Right lobe of liver (tissue), 6 donors: ENCODE measurements at regions not wholly inside any gene's neighbourhood (a gene's known extent, or its start where the extent isn't known, plus 50 kb on each side); places are given as distances from the start of the nearest gene placed in this dataset.

Experiments used
- ATAC-seq, 4 donors: fragments of 200-7000 bp; cut with Tn5 transposase; one replicate each; pipeline ENCODE4 v1.9.1; 2020; ENCODE audit warnings: mild to moderate bottlenecking in 4 of 4, moderate library complexity in 4 of 4
- DNase-seq, 3 donors: peaks; one replicate each; pipeline ENCODE4 v3.0.0-alpha.2; 2020
- H3K27ac ChIP-seq, 3 donors: fragments of 200-600 bp; one replicate each; pipeline ENCODE4 v1.8.0; 2022
- H3K27me3 ChIP-seq, 2 donors: fragments of 200-600 bp; one replicate each; pipeline ENCODE4 v1.8.0; 2022
- H3K36me3 ChIP-seq, 4 donors: fragments of 200-600 bp; sonication (generic) in 1 of 4; one replicate each; pipeline versions ENCODE4 v1.5.1 to v1.8.0; 2017 to 2022; ENCODE audit warnings: control low read depth in 1 of 4
- H3K4me1 ChIP-seq, 4 donors: fragments of 200-600 bp; sonication (generic) in 1 of 4; one replicate each; pipeline versions ENCODE4 v1.5.1 to v1.8.0; 2017 to 2022; ENCODE audit warnings: control low read depth in 1 of 4
- H3K4me3 ChIP-seq, 3 donors: fragments of 200-600 bp; one replicate each; pipeline ENCODE4 v1.8.0; 2022
- H3K9me3 ChIP-seq, 4 donors: fragments of 200-600 bp; sonication (generic) in 1 of 4; one replicate each; pipeline versions ENCODE4 v1.5.1 to v1.8.0; 2017 to 2022; ENCODE audit warnings: control low read depth in 1 of 4
- CTCF ChIP-seq, 4 donors: fragments of 200-600 bp in 3 of 4; fragments of 450-650 bp in 1 of 4; IDR thresholded peaks; one replicate each; pipeline versions ENCODE4 v1.5.1 to v1.8.0; 2016 to 2022; ENCODE audit warnings: antibody characterized with exemption in 4 of 4, mild to moderate bottlenecking in 2 of 4
- POLR2A ChIP-seq: fragments of 450-650 bp; IDR thresholded peaks from one replicate; pipeline ENCODE4 v1.6.1; 2017; ENCODE audit warnings: antibody characterized with exemption, mild to moderate bottlenecking
- WGBS: methylation state at CpG from one replicate; pipeline ENCODE4 v1.1.6; 2018; ENCODE audit warnings: low coverage, low lambda C conversion rate; ENCODE audit not compliant: insufficient coverage; ENCODE audit errors: missing lambda C conversion rate; 5-methylcytosine and 5-hydroxymethylcytosine counted together
- intact Hi-C, 2 donors: fragments of 100-400 bp; cut with DNase I; formaldehyde crosslinking; loops; one replicate each; pipeline versions ENCODE4 v1.11.2 to v1.14.1; 2022
- donor health status: DM: no; HTN: yes; CAD: no.
- donor health status: DM: no; HTN: no; CAD: no.
- donor health status: DM: no; HTN: no; CAD: no.
- donor health status: DM: no; HTN: yes; CAD: no.
- donor health status: DM: no; HTN: yes; CAD: no.

GRCh38 chr14:100432652-100433427 lies 109.7 kb downstream of the SLC25A47 start:
- Histone ChIP-seq H3K4me3 (no peak overlapping the region), H3K27ac (no peak overlapping the region), H3K27me3 (no peaks in the 10 kb centered on the region), H3K9me3 (no peaks in the 10 kb centered on the region), H3K4me1 (peaks cover 0 to 12% (median 0%) of the 10 kb centered on the region in 4 donors), H3K36me3 (no peaks in the 10 kb centered on the region)
- 86% methylated on average over 5 of the region's 5 CpGs for WGBS
- no peak for ATAC-seq
- no peak for TF ChIP-seq CTCF (IDR thresholded peaks at IDR 0.05)
- no peak for TF ChIP-seq POLR2A
- intact Hi-C loops, result no loop called here
- peak in 1 of 3 donors; percentile 7 for DNase-seq

GRCh38 chr14:100433428-100433814 lies 110.3 kb downstream of the SLC25A47 start:
- no peak overlapping the region for H3K27ac ChIP-seq
- DNase-seq, result no peak
- no peaks in the 10 kb centered on the region for H3K36me3 ChIP-seq
- H3K27me3 ChIP-seq, result no peaks in the 10 kb centered on the region
- TF ChIP-seq CTCF (IDR thresholded peaks at IDR 0.05) (no peak), POLR2A (no peak)
- peaks cover 0 to 12% (median 0%) of the 10 kb centered on the region in 4 donors for H3K4me1 ChIP-seq
- no peak for ATAC-seq
- intact Hi-C loops, result no loop called here
- H3K4me3 ChIP-seq, result no peak overlapping the region
- WGBS, result 87% methylated on average over 4 of the region's 4 CpGs
- no peaks in the 10 kb centered on the region for H3K9me3 ChIP-seq

- Histone ChIP-seq H3K4me1 (peaks cover 0 to 12% (median 0%) of the 10 kb centered on the region in 4 donors), H3K4me3 (no peak overlapping the region), H3K9me3 (no peaks in the 10 kb centered on the region), H3K36me3 (no peaks in the 10 kb centered on the region), H3K27me3 (no peaks in the 10 kb centered on the region), H3K27ac (no peak overlapping the region)
- DNase-seq, result no peak
- TF ChIP-seq CTCF (IDR thresholded peaks at IDR 0.05), result no peak
- TF ChIP-seq POLR2A, result no peak
- intact Hi-C loops, result no loop called here
- no peak for ATAC-seq
- 65% methylated on average over 3 of the region's 3 CpGs for WGBS
These were observed 111.0 kb downstream of the SLC25A47 start for GRCh38 chr14:100434033-100434601.

DNA sequence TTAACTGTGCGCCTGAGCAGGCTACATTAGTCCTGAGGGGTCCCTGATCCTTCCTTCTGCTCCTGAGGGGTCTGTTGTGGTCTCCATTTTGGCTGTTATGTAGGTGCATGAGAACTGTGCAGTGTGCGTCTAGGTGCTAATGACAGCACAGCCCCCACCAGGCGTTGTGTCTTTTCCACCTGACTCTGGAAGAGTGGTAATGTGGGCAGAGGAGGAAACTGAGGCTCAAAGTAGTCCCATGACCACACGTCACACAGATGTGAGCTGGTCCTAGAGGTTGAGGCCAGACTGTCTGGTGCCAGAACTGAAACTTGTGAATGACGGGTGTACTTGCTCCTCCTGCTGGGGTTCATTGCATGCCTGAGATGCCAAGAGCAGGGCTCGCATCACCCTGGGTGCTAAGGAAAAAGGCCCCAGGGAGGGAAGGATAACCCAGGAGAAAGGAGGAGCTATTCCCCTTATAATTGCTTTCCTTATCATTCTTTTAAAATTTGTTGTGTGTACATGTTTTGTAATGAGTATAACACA lies 111.8 kb downstream of the SLC25A47 start:
- H3K36me3 ChIP-seq, result no peaks in the 10 kb centered on the region
- no peak overlapping the region for H3K27ac ChIP-seq
- intact Hi-C loops, result loop anchor here in 1 of 2 donors (5.0 kb wide), 1 partner anchor 222 kb away; no protein-coding TSS in a partner anchor
- TF ChIP-seq CTCF (IDR thresholded peaks at IDR 0.05) (no peak), POLR2A (no peak)
- 66% methylated on average over 4 of the region's 6 CpGs for WGBS
- DNase-seq (peak in 1 of 3 donors; percentile 11), ATAC-seq (no peak)
- H3K9me3 ChIP-seq, result no peaks in the 10 kb centered on the region
- H3K27me3 ChIP-seq, result no peaks in the 10 kb centered on the region
- peaks cover 0 to 12% (median 0%) of the 10 kb centered on the region in 4 donors for H3K4me1 ChIP-seq
- no peak overlapping the region for H3K4me3 ChIP-seq
